Stimulated activated effector memory CD8-positive, alpha-beta T cell treated with anti-CD3 and anti-CD28 coated beads, Interleukin-12 subunit alpha, Interleukin-12 subunit beta, amount 100 ng/mL, for 72 hours (primary cell): ENCODE measurements at regions not wholly inside any gene's neighbourhood (a gene's known extent, or its start where the extent isn't known, plus 50 kb on each side); places are given as distances from the start of the nearest gene placed in this dataset.
A peak's percentile ranks its signal among the peaks of the same experiment; 100 is the strongest.

Experiments
- ATAC-seq: fragments of 150-1000 bp; cut with Tn5 transposase; 2 replicates; pipeline ENCODE4 v1.10.0; 2021
- DNase-seq, 2 donors: peaks; one replicate each; pipeline ENCODE4 v3.0.0; 2021 to 2022; ENCODE audit warnings: low spot score in 2 of 2
- H3K27ac Mint-ChIP-seq: one replicate; pipeline ENCODE4 v1.8.0; 2022; ENCODE audit warnings: mild to moderate bottlenecking, mixed read lengths
- H3K36me3 Mint-ChIP-seq: one replicate; pipeline ENCODE4 v1.8.0; 2022; ENCODE audit warnings: mild to moderate bottlenecking, mixed read lengths
- H3K4me1 Mint-ChIP-seq: one replicate; pipeline ENCODE4 v1.8.0; 2022; ENCODE audit warnings: mixed read lengths
- H3K4me3 Mint-ChIP-seq: one replicate; pipeline ENCODE4 v1.8.0; 2022; ENCODE audit warnings: mild to moderate bottlenecking, mixed read lengths
- H3K9me3 Mint-ChIP-seq: one replicate; pipeline ENCODE4 v1.8.0; 2022; ENCODE audit warnings: mixed read lengths

DNA sequence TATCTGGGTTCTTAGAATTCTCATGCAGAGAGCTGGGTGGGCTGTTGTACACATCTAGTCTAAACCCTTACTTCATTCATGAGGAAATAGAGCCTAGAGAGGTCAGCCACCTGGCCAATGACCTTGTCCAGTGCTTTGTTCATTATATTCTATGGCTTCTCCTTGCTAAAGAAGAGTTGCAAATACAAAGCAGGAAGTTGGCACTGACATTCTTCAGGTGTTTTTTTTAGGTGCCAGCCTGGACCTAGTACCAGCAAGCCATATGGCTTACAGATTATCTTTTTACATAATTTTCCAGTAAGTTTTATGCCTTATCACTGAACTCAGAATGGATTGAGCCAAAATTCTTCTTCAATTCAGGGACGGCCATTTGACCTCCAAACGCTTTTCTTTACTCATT is 54.7 kb upstream of the PGM2 start:
- Mint-ChIP-seq H3K36me3 (no peaks in the 10 kb centered on the region), H3K9me3 (no peaks in the 10 kb centered on the region), H3K4me3 (no peak overlapping the region), H3K27ac (no peak overlapping the region), H3K4me1 (no peaks in the 10 kb centered on the region)
- ATAC-seq (no peak), DNase-seq (no peak)

DNA sequence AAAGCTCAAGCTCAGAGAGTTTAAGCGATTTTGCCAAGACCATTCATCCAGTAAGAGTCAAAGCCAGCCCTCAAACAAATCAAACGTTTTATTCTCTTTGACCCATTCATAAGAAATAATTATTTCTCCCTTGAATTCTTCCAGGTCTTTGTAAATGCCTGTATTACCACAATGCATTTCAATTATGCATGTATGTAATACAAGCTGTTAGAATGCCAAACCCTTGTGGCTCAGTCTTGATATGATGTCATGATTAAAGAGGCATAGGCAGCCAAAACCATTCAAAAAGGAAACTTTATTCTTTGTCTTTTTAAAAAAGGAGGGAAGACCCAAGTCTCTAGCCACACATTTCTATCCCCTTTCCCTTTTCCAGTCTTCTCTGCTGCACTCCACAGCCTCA is 56.5 kb upstream of the PGM2 start:
- Mint-ChIP-seq H3K27ac (no peak overlapping the region), H3K4me1 (peaks cover 5% of the 10 kb centered on the region), H3K36me3 (peaks cover 5% of the 10 kb centered on the region), H3K9me3 (no peaks in the 10 kb centered on the region), H3K4me3 (no peak overlapping the region)
- ATAC-seq, result no peak
- DNase-seq, result no peak

DNA sequence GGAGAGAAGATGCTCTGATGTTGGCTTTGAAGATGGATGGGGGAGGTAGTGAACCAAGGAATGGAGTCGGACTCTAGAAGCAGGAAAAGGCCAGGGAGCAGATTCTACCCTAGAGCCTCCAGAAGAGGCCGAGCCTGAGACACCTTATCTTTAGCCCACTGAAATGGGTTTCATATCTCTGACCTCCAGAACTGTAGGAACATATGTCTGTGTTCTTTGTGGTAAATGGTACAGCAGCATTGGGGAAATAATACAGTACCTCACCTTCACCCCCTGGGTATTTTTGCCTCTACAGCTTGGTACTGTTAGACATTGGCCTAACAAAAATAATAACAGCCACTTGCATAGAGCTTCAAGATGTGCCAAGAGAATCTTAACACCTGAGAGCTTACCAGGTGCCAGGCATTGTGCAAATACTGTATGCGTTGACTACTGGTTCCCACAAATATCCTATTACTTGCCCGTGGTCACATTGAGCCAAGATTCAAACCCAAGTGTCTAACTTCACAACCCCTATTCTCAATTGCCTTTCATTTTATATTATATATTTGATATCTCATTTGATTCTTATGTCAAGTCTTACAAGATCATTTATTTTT is 57.0 kb upstream of the PGM2 start:
- ATAC-seq (no peak), DNase-seq (no peak)
- H3K27ac Mint-ChIP-seq, result no peak overlapping the region
- no peaks in the 10 kb centered on the region for H3K9me3 Mint-ChIP-seq
- peaks cover 5% of the 10 kb centered on the region for H3K4me1 Mint-ChIP-seq
- H3K4me3 Mint-ChIP-seq, result no peak overlapping the region
- peaks cover 5% of the 10 kb centered on the region for H3K36me3 Mint-ChIP-seq

DNA sequence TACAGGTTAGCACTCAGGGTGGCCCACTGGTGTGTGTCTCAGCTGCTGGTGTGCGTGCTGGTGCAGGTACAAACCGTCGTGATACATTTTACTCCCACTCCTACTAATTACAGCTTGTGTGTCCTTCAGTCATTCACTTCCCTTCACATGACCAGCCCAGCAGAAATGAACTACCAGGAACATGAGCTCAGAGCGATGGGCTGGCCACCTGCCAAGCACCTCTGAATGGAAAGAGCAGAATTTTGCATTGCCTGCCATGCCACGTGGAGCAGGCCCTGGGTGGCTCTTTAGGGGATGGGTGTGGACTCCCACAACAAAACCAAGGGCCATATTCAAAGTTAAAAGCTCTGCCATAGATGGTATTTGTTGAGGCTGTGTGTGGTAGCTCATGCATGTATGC is 58.9 kb upstream of the PGM2 start:
- Mint-ChIP-seq H3K9me3 (no peaks in the 10 kb centered on the region), H3K36me3 (peaks cover 5% of the 10 kb centered on the region), H3K4me1 (peaks cover 7% of the 10 kb centered on the region), H3K27ac (no peak overlapping the region), H3K4me3 (no peak overlapping the region)
- ATAC-seq (no peak), DNase-seq (no peak)

DNA sequence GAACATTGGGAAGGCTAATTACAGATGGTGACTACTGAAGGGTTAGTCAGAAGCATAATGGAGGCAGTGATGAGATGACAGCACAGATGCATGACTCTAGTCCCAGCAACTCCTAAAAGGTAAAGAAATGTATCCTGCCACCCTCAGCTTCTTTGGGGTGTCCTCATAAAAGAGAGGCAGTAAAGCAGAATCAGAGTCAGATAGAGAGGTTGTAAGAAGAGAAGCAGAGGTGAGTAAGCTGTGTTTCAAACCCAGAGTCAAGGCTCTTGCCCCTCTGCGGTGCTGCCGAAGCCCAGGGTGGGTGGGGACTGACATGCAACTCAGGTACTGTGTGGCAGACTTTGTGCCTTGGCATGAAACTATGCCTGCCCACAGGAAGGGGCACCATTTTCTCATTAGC is 59.5 kb upstream of the PGM2 start:
- ATAC-seq (no peak), DNase-seq (no peak)
- Mint-ChIP-seq H3K9me3 (no peaks in the 10 kb centered on the region), H3K4me1 (peaks cover 12% of the 10 kb centered on the region), H3K4me3 (no peak overlapping the region), H3K27ac (no peak overlapping the region), H3K36me3 (peaks cover 5% of the 10 kb centered on the region)

DNA sequence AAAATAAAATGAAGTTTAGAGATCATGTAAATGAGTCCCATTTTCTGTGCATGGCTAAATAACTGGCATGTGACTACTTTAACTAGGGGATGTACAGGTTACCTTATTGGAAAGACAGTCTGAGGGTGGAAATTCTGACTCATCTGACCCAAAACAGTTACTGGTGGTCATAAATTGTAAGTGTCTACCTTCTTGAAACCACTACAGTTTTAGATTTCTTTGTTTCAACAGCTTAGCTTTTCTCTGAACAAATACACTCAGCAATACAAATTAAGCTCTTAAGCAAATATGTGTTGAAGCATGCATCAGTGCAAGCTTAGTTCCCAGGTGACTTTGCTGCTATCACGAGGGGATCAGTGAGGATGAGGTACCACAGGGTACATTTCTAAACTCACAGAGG is 60.7 kb upstream of the PGM2 start:
- peak overlapping the region; percentile 24 for H3K27ac Mint-ChIP-seq
- no peak for DNase-seq
- H3K36me3 Mint-ChIP-seq, result peaks cover 5% of the 10 kb centered on the region
- peaks cover 12% of the 10 kb centered on the region for H3K4me1 Mint-ChIP-seq
- peak; percentile 64 for ATAC-seq
- no peak overlapping the region for H3K4me3 Mint-ChIP-seq
- H3K9me3 Mint-ChIP-seq, result no peaks in the 10 kb centered on the region

DNA sequence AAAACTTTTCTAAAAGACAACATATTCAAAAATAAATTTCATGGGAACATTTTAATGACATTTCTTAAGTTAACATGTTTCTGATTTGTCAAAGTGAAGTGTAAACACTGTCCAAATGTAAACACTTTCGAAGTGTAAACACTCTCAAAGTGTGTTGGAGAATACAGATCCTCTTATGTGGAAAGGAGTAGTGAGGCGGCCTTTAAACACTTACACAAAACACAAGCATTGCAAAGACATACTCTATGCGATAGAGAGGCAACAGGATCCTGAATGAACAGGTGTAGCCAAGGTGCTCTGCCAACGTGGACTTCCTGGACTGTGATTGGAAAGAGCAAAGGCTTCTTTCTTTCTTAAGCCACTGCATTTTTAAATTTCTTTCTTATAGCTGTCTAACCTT is 62.7 kb upstream of the PGM2 start:
- Mint-ChIP-seq H3K36me3 (peaks cover 5% of the 10 kb centered on the region), H3K27ac (no peak overlapping the region), H3K4me1 (peaks cover 12% of the 10 kb centered on the region), H3K9me3 (no peaks in the 10 kb centered on the region), H3K4me3 (no peak overlapping the region)
- no peak for ATAC-seq
- no peak for DNase-seq

DNA sequence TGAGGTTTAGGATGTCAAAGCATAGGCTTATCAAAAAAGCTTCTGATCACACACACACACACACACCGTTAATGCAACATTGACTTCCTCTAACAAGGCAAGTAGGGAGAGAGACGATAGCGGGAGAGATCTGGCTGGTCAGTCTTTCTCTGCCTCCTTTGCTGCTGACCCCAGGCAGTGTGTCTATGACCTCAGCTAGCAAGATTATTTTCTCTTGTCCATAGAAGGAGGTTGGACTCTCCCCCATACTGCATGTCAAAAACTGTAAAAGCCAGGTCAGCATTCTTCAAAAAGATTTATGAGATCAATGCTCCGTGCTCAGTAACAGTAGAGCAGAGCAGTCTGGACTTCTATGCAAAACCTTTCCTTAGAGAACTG is 63.5 kb upstream of the PGM2 start:
- no peak for DNase-seq
- Mint-ChIP-seq H3K27ac (no peak overlapping the region), H3K4me3 (no peak overlapping the region), H3K9me3 (no peaks in the 10 kb centered on the region), H3K4me1 (peaks cover 12% of the 10 kb centered on the region), H3K36me3 (peaks cover 5% of the 10 kb centered on the region)
- ATAC-seq, result no peak

DNA sequence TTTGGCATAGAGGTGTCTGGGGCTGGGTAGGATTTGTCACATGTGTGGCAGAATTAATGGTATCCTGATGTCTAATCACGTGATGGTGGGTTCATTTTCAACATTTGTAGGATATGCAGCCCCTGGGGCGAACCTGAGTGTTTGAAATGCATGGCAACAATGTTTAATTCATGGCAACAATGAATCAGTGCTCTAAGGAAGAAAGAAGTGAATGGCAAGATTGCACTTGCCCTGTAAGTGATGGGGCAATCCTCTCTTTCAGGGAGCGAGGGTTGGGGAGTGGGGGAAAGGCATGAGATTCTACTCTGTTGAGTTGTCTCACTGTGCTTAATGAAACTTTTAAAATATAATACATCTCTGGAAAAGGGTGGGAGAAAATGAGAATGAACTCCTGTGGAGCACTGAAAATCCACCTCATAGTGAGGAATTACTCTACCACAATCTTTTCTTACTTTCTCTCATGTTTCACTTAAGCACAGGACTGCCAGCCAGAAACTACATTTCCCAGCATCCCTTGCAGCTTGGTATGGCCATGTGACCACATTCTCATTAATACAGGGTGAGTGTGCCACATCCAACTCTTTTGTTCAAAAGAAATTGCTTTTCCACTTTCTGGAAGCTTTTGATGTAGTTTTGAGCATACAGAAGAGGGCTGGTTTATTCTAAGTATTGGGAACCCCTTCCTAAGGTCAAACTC is 64.0 kb upstream of the PGM2 start:
- DNase-seq (no peak), ATAC-seq (no peak)
- Mint-ChIP-seq H3K27ac (peak overlapping the region; percentile 37), H3K36me3 (peaks cover 5% of the 10 kb centered on the region), H3K4me3 (no peak overlapping the region), H3K4me1 (peaks cover 12% of the 10 kb centered on the region), H3K9me3 (no peaks in the 10 kb centered on the region)

DNA sequence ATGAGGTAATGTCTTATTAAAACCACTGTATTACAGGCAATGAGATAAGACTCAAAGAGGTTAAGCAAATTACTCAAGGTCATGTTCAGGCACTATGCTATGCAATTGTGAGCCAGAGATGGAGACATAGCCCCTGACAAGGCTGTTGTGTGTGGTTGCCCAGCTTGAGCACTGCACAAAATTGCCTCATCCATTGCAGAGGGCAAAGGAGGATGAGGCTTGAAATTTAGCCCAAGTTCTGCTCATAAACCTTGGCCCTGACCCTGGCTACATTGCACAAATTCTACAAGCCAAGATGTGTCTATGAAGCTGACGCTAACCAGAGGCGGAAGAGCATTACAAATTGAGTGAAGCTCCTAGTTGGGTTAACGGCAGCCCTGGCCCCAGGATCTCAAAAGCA is 65.6 kb upstream of the PGM2 start:
- Mint-ChIP-seq H3K4me1 (peaks cover 10% of the 10 kb centered on the region), H3K4me3 (no peak overlapping the region), H3K27ac (no peak overlapping the region), H3K36me3 (peaks cover 3% of the 10 kb centered on the region), H3K9me3 (no peaks in the 10 kb centered on the region)
- ATAC-seq, result no peak
- DNase-seq, result no peak

DNA sequence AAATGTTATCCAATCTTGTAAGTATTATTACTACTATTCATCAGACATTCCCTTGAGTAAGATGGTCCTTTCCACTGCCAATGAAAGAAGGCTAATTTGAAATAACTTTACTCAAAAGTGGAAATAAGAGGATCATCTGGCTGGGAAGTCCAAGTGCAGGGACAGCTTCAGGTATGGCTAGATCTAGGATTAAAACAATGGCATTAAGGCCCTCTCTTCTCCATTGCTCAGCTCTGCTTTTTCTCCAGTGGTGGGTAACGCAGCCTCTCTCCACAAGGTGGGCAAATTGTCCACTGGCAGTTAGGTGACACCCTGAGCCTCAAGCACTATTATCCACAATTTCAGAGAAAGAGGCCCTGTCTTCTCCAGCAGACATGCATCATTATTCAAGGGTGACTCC is 66.7 kb upstream of the PGM2 start:
- DNase-seq (no peak), ATAC-seq (no peak)
- Mint-ChIP-seq H3K4me1 (peaks cover 8% of the 10 kb centered on the region), H3K9me3 (no peaks in the 10 kb centered on the region), H3K36me3 (no peaks in the 10 kb centered on the region), H3K4me3 (no peak overlapping the region), H3K27ac (no peak overlapping the region)

DNA sequence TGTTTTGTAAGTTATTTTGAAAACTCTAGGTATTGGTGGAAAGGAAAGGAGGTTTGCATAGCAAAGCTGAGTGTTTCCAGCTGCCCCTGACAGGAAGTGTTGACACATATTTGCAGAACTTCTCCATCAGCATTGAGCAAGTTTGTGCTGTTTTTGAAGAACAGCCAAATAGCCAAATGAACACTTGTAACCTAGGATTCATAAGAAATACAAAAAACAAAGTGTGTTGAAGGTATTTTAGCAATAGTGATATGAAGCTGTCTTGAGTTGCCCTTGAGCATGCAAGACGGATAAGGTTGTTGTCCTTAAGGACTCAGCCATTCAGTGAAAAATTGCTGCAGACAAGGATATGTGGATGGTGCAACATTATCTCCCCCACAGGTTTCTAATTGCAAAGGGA is 68.3 kb upstream of the PGM2 start:
- Mint-ChIP-seq H3K4me1 (peaks cover 14% of the 10 kb centered on the region), H3K4me3 (no peak overlapping the region), H3K36me3 (no peaks in the 10 kb centered on the region), H3K9me3 (no peaks in the 10 kb centered on the region), H3K27ac (no peak overlapping the region)
- no peak for ATAC-seq
- DNase-seq, result no peak

DNA sequence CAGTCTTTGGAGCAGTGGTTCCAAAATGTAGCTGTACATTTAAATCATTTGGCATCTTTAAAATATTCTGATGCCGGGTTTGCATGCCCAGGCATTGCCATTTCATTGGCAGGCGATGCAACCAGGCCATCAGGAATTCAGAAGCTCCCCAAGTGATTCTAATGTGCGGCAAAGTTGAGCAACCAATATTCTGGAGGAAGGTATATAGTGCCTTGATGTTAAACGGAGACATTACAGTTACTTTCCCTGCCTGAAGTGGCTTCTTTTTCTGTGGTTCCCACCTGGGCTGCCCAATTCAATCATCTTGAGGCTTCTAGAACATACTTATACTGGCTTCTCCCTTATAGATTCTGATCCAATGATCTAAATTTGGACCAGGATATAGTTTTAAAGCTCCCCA is 68.7 kb upstream of the PGM2 start:
- H3K4me3 Mint-ChIP-seq, result no peak overlapping the region
- no peaks in the 10 kb centered on the region for H3K36me3 Mint-ChIP-seq
- H3K27ac Mint-ChIP-seq, result no peak overlapping the region
- peaks cover 13% of the 10 kb centered on the region for H3K4me1 Mint-ChIP-seq
- ATAC-seq (no peak), DNase-seq (no peak)
- H3K9me3 Mint-ChIP-seq, result no peaks in the 10 kb centered on the region

DNA sequence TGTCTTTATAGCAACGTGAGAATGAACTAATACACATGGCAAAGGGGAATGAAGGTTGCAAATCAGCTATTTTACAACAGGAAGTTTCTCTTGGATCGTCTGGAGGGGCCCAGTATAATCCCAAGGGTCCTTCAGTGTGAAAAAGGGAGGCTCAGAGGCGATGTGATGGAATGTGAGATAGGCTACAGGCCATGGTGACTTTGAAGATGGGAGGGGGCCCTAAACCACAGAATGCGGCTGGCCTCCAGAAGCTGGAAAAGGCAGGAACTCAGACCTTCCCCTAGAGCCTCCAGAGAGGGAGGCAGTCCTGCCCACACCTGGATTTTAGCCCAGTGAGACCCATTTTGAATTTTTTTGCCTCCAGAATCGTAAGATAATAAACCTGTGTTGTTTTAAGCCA is 69.4 kb upstream of the PGM2 start:
- Mint-ChIP-seq H3K36me3 (no peaks in the 10 kb centered on the region), H3K4me3 (no peak overlapping the region), H3K9me3 (no peaks in the 10 kb centered on the region), H3K27ac (no peak overlapping the region), H3K4me1 (peaks cover 7% of the 10 kb centered on the region)
- no peak for DNase-seq
- ATAC-seq, result no peak

DNA sequence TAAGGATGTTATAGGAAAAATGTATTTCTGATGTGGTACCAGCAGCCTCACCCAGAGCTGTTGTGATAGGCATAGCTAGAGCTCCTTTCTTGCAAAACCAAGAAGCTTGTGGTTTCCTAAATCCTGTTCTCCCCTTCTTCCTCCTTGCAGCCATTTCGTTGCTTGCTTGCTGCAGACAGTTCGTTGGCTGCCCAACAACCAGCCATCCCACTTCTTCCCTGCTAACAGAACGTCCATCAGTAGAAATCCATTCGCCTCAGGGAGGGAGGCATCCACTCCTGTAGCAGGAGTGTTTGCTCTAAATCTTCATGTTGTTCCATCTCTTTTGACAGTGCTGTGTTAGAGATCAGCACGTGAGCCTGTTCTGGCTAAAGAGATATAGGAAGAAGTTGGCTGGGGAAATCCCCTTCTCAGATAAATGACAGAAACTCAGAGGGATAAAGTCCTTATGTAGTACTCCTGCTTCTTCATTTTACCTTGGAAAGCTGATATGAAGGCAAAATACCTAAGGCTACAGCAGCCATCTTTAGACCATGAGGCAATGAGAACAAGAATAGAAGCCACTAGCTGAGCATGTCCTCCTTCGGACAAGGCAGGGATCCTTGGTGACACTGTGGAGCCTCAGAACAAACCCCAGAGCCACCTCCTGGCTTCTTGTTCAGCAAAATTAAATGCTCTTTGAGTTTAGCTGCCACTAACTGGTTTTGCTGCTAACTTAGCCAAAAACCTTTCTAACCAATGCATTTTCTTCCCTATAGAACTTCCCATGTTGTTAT is 68.4 kb upstream of the RELL1 start:
- H3K4me3 Mint-ChIP-seq, result no peak overlapping the region
- H3K4me1 Mint-ChIP-seq, result peaks cover 6% of the 10 kb centered on the region
- no peaks in the 10 kb centered on the region for H3K36me3 Mint-ChIP-seq
- H3K9me3 Mint-ChIP-seq, result no peaks in the 10 kb centered on the region
- H3K27ac Mint-ChIP-seq, result no peak overlapping the region
- DNase-seq, result no peak
- ATAC-seq, result no peak

DNA sequence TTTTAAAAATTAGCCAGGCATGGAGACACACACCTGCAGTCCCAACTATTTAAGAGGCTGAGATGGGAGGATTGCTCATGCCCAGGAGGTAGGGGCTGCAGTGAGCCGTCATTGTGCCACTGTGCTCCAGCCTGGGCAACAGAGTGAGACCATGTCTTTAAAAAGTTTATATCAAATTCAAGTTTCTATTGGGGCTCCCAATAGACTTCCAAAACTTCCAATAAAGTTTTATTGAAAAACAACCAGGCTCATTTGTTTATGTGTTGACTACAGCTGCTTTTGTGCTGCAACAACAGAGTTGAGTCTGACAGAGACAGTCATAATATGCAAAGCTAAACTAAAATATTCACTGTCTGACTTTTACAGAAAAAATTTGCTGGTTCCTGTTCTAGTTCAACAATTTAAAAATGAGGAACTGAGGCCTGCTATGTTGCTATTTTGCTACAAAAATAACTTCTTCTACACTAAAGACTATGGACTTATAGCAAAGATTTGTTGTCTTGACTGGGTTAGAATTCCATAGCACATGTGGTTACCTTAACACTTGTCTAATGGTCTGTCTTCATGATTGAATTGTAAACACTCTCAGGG is 63.3 kb upstream of the RELL1 start:
- H3K4me1 Mint-ChIP-seq, result peaks cover 9% of the 10 kb centered on the region
- no peak for DNase-seq
- no peak overlapping the region for H3K27ac Mint-ChIP-seq
- H3K9me3 Mint-ChIP-seq, result no peaks in the 10 kb centered on the region
- ATAC-seq, result no peak
- no peaks in the 10 kb centered on the region for H3K36me3 Mint-ChIP-seq
- no peak overlapping the region for H3K4me3 Mint-ChIP-seq
